Smooth muscle cell (in vitro differentiated cells): ENCODE measurements at regions not wholly inside any gene's neighbourhood (a gene's known extent, or its start where the extent isn't known, plus 50 kb on each side); places are given as distances from the start of the nearest gene placed in this dataset.

Source experiments
- DNase-seq: peaks from one replicate; lab custom pipeline; 2025; ENCODE audit not compliant: unreplicated experiment; lab: John Stamatoyannopoulos, UW
- H2AFZ ChIP-seq: fragments of 200-600 bp; sonication (generic); 2 replicates; pipeline ENCODE4 v1.6.0; 2016; ENCODE audit warnings: antibody characterized with exemption, low read depth, mild to moderate bottlenecking
- H3F3A ChIP-seq: fragments of 200-600 bp; sonication (generic); 2 replicates; pipeline ENCODE4 v1.6.0; 2017; ENCODE audit warnings: antibody characterized with exemption, low read depth
- H3K27ac ChIP-seq: fragments of 200-600 bp; sonication (generic); 2 replicates; pipeline ENCODE4 v1.5.1; 2016; ENCODE audit warnings: low read depth, mild to moderate bottlenecking
- H3K27me3 ChIP-seq: fragments of 200-600 bp; sonication (generic); 2 replicates; pipeline ENCODE4 v1.6.1; 2016; ENCODE audit warnings: low read depth, mild to moderate bottlenecking
- H3K36me3 ChIP-seq: fragments of 200-600 bp; sonication (generic); 2 replicates; pipeline ENCODE4 v1.5.1; 2016; ENCODE audit warnings: low read depth
- H3K4me1 ChIP-seq: fragments of 200-600 bp; sonication (generic); 2 replicates; pipeline ENCODE4 v1.5.1; 2016; ENCODE audit warnings: low read depth
- H3K4me2 ChIP-seq: fragments of 200-600 bp; sonication (generic); 2 replicates; pipeline ENCODE4 v1.6.0; 2016; ENCODE audit warnings: mild to moderate bottlenecking
- H3K4me3 ChIP-seq: fragments of 200-600 bp; sonication (generic); 2 replicates; pipeline ENCODE4 v1.5.1; 2016; ENCODE audit warnings: mild to moderate bottlenecking
- H3K79me2 ChIP-seq: fragments of 200-600 bp; sonication (generic); 2 replicates; pipeline ENCODE4 v1.6.0; 2016; ENCODE audit warnings: low read depth, mild to moderate bottlenecking
- H3K9ac ChIP-seq: fragments of 200-600 bp; sonication (generic); 2 replicates; pipeline ENCODE4 v1.6.0; 2016; ENCODE audit warnings: low read depth
- H3K9me3 ChIP-seq: fragments of 200-600 bp; sonication (generic); replicated peaks from 2 replicates; pipeline ENCODE4 v1.5.1; 2016; ENCODE audit warnings: low read depth
- H4K20me1 ChIP-seq: fragments of 200-600 bp; sonication (generic); 2 replicates; pipeline ENCODE4 v1.6.0; 2016; ENCODE audit warnings: low read depth
- CTCF ChIP-seq: fragments of 200-600 bp; sonication (generic); IDR thresholded peaks from 2 replicates; pipeline ENCODE4 v1.5.1; 2017; ENCODE audit warnings: borderline replicate concordance, mild to moderate bottlenecking, antibody characterized with exemption; ENCODE audit not compliant: insufficient read depth, poor library complexity, severe bottlenecking
- WGBS: methylation state at CpG from one replicate; pipeline ENCODE4 v1.1.7; 2016; ENCODE audit warnings: low lambda C conversion rate; 5-methylcytosine and 5-hydroxymethylcytosine counted together

GRCh38 chr17:64769712-64770111 lies 107.6 kb upstream of the SMURF2 start:
- no peak overlapping the region for H3K9ac ChIP-seq
- WGBS = 96% methylated on average over 7 of the region's 7 CpGs

GRCh38 chr17:64767269-64767997 lies 105.3 kb upstream of the SMURF2 start:
- Histone ChIP-seq H3K4me3 (no peak overlapping the region), H3K9ac (no peak overlapping the region), H4K20me1 (peaks cover 7% of the 10 kb centered on the region), H3K9me3 (no peaks in the 10 kb centered on the region), H2AFZ (no peak overlapping the region), H3K27me3 (no peaks in the 10 kb centered on the region), H3K27ac (no peak overlapping the region), H3K4me2 (no peak overlapping the region), H3K36me3 (no peaks in the 10 kb centered on the region), H3K79me2 (no peaks in the 10 kb centered on the region), H3K4me1 (no peaks in the 10 kb centered on the region), H3F3A (no peaks in the 10 kb centered on the region)
- DNase-seq = no peak
- TF ChIP-seq CTCF = no peak
- 90% methylated on average over 10 of the region's 11 CpGs for WGBS

More at GRCh38 chr17:64769712-64770111, 107.6 kb upstream of the SMURF2 start:
- H3K36me3 ChIP-seq = no peaks in the 10 kb centered on the region
- peaks cover 7% of the 10 kb centered on the region for H4K20me1 ChIP-seq
- H3K79me2 ChIP-seq = no peaks in the 10 kb centered on the region
- H3F3A ChIP-seq = no peaks in the 10 kb centered on the region
- DNase-seq = no peak
- H3K27me3 ChIP-seq = no peaks in the 10 kb centered on the region
- no peaks in the 10 kb centered on the region for H3K9me3 ChIP-seq
- no peak overlapping the region for H3K4me3 ChIP-seq
- no peak overlapping the region for H3K4me2 ChIP-seq
- TF ChIP-seq CTCF = no peak
- no peaks in the 10 kb centered on the region for H3K4me1 ChIP-seq
- no peak overlapping the region for H3K27ac ChIP-seq
- no peak overlapping the region for H2AFZ ChIP-seq

GRCh38 chr17:64765191-64765889 lies 103.2 kb upstream of the SMURF2 start:
- no peaks in the 10 kb centered on the region for H3K9me3 ChIP-seq
- no peaks in the 10 kb centered on the region for H3K27me3 ChIP-seq
- H3K4me3 ChIP-seq = no peak overlapping the region
- TF ChIP-seq CTCF = no peak
- whole genome bisulfite sequencing = 89% methylated on average over 7 of the region's 7 CpGs
- H3K9ac ChIP-seq = no peak overlapping the region
- no peaks in the 10 kb centered on the region for H4K20me1 ChIP-seq
- no peaks in the 10 kb centered on the region for H3F3A ChIP-seq
- H3K4me1 ChIP-seq = no peaks in the 10 kb centered on the region
- H3K4me2 ChIP-seq = no peak overlapping the region
- no peaks in the 10 kb centered on the region for H3K36me3 ChIP-seq
- no peak overlapping the region for H3K27ac ChIP-seq
- H3K79me2 ChIP-seq = no peaks in the 10 kb centered on the region
- no peak overlapping the region for H2AFZ ChIP-seq
- DNase-seq = no peak
